ENCODE measurements at regions not wholly inside any gene's neighbourhood (a gene's known extent, or its start where the extent isn't known, plus 50 kb on each side); places are given as distances from the start of the nearest gene placed in this dataset.

DNA sequence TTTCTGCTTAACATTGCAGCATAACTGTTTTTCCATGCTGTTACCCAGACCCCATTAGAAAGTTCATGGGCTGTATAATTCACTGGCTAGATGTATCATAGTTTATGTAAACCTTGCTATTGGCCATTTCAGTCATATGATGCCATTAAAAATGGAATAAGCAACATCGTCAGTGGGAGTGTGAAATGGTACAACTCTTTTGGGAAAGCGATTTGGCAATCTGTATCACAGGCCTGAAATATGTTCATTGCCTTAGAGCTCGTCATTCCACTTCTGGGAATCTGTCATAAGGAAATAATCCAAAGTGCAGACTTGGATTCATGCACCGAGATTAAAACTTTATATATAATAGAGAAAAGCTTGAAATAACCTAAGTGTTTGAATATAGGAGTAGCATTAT lies 77.9 kb upstream of the KLF4 start:
- no peaks in the 10 kb centered on the region for H3K79me1 ChIP-seq (ENCODE audit: insufficient read depth, low read depth, low read length, poor library complexity, severe bottlenecking)
- Mint-ChIP-seq H3K4me3 (no peak overlapping the region), H3K4me1 (0 out of 4 replicates have a peak, but pooled peaks cover 0 to 4% of the 10 kb centered on the region in 2 experiments), H3K9me3 (no peaks in the 10 kb centered on the region), H3K36me3 (ENCODE audit: insufficient read depth in 1 of 3, low read depth in 3 of 3) (no peaks in the 10 kb centered on the region), H3K27me3 (ENCODE audit: low read depth) (no peaks in the 10 kb centered on the region), H3K27ac (no peak overlapping the region)
- H3K23ac ChIP-seq (ENCODE audit: insufficient read length, low read depth, low read length): no peak overlapping the region
- H3K4ac ChIP-seq (ENCODE audit: low read depth, low read length): no peak overlapping the region
- H3K18ac ChIP-seq (ENCODE audit: insufficient read length, low read depth, low read length): no peak overlapping the region
- H3T11ph ChIP-seq (ENCODE audit: low read length): no peak overlapping the region
- no peak overlapping the region for H2AFZ ChIP-seq (ENCODE audit: low read length)
- no peaks in the 10 kb centered on the region for H3K79me2 ChIP-seq (ENCODE audit: insufficient read depth, low read length)
- no peak overlapping the region for H2BK12ac ChIP-seq (ENCODE audit: insufficient read length, low read depth, low read length)
- no peak overlapping the region for H2BK20ac ChIP-seq (ENCODE audit: low read depth, low read length, poor library complexity, severe bottlenecking)
- no peak overlapping the region for H3K27ac ChIP-seq (ENCODE audit: insufficient read length, low read depth, low read length)
- H4K20me1 ChIP-seq (ENCODE audit: control insufficient read depth, insufficient read depth, insufficient read length): no peaks in the 10 kb centered on the region
- H4K5ac ChIP-seq (ENCODE audit: insufficient read length, low read depth, low read length): no peak overlapping the region
- H3K23me2 ChIP-seq (ENCODE audit: insufficient read length, low read depth, low read length, poor library complexity, severe bottlenecking): no peaks in the 10 kb centered on the region
- H3K4me1 ChIP-seq (ENCODE audit: insufficient read depth, low read length): no peaks in the 10 kb centered on the region
- no peak overlapping the region for H3K9ac ChIP-seq (ENCODE audit: extremely low read depth, insufficient read length, low read length)
- no peaks in the 10 kb centered on the region for H3K27me3 ChIP-seq (ENCODE audit: insufficient read depth, low read length)
- no peak overlapping the region for H3K56ac ChIP-seq (ENCODE audit: insufficient read length, low read depth, low read length)
- no peak overlapping the region for H2AK5ac ChIP-seq (ENCODE audit: insufficient read length, low read length)
- no CpG with 5 or more reads among the region's 4 CpGs for WGBS (ENCODE audit: extremely low coverage, insufficient read length, low lambda C conversion rate)
- H4K91ac ChIP-seq (ENCODE audit: insufficient read length, low read depth, low read length): no peak overlapping the region
- H2BK5ac ChIP-seq (ENCODE audit: insufficient read length, low read length): no peak overlapping the region
- DNase-seq: no peak
- TF ChIP-seq, protein P1, sequence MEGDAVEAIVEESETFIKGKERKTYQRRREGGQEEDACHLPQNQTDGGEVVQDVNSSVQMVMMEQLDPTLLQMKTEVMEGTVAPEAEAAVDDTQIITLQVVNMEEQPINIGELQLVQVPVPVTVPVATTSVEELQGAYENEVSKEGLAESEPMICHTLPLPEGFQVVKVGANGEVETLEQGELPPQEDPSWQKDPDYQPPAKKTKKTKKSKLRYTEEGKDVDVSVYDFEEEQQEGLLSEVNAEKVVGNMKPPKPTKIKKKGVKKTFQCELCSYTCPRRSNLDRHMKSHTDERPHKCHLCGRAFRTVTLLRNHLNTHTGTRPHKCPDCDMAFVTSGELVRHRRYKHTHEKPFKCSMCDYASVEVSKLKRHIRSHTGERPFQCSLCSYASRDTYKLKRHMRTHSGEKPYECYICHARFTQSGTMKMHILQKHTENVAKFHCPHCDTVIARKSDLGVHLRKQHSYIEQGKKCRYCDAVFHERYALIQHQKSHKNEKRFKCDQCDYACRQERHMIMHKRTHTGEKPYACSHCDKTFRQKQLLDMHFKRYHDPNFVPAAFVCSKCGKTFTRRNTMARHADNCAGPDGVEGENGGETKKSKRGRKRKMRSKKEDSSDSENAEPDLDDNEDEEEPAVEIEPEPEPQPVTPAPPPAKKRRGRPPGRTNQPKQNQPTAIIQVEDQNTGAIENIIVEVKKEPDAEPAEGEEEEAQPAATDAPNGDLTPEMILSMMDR (conservative IDR thresholded peaks at IDR 0.05): no peak
- no peak overlapping the region for H3K4me2 ChIP-seq (ENCODE audit: insufficient read depth, insufficient read length, low read length)
- H4K8ac ChIP-seq (replicated peaks; ENCODE audit: insufficient read length, low read depth, low read length): no peak overlapping the region
- H2BK120ac ChIP-seq (ENCODE audit: low read depth, low read length, poor library complexity, severe bottlenecking): no peak overlapping the region
- no peak overlapping the region for H3K14ac ChIP-seq (ENCODE audit: insufficient read depth, low read length)
- H3K9me3 ChIP-seq (ENCODE audit: control insufficient read depth, low read depth, low read length): no peaks in the 10 kb centered on the region
- H2BK15ac ChIP-seq (ENCODE audit: low read depth, low read length): no peak overlapping the region
